CD4-positive, alpha-beta T cell (primary cell): ENCODE measurements at regions not wholly inside any gene's neighbourhood (a gene's known extent, or its start where the extent isn't known, plus 50 kb on each side); places are given as distances from the start of the nearest gene placed in this dataset.

ENCODE experiments used
- ATAC-seq: fragments of 200-7000 bp; cut with Tn5 transposase; one replicate; pipeline ENCODE4 v1.10.0; 2022; ENCODE audit warnings: mild to moderate bottlenecking; ENCODE audit not compliant: poor library complexity
- CTCF ChIA-PET: fragments of 350-600 bp; sonication (Branson Sonifier 250); formaldehyde crosslinking; loops from one replicate; lab custom pipeline; 2021; ENCODE audit warnings: antibody characterized with exemption, inconsistent platforms; lab: Charles Lee
- POLR2A ChIA-PET: fragments of 350-600 bp; sonication (Branson Sonifier 250); formaldehyde crosslinking; loops from one replicate; lab custom pipeline; 2021; ENCODE audit warnings: antibody characterized with exemption, inconsistent platforms; lab: Charles Lee
- DNase-seq, 14 experiments: peaks; one replicate each; pipeline ENCODE4 v3.0.0-alpha.2; 2013 to 2020; ENCODE audit warnings: mixed read lengths in 2 of 14
- H3K27ac ChIP-seq, 2 donors: one replicate each; pipeline versions ENCODE4 v1.5.1 to v1.7.0; 2013; ENCODE audit warnings: low read length in 2 of 2, low read depth in 1 of 2, mild to moderate bottlenecking in 1 of 2
- H3K27me3 ChIP-seq, 2 experiments: 1 replicate in 1 of 2; 2 replicates in 1 of 2; pipeline versions ENCODE4 v1.6.1 to v1.7.0; 2013; ENCODE audit warnings: low read length in 2 of 2, control low read depth in 1 of 2, mild to moderate bottlenecking in 1 of 2, moderate library complexity in 1 of 2; ENCODE audit not compliant: insufficient read depth in 2 of 2, control insufficient read depth in 1 of 2
- H3K36me3 ChIP-seq: one replicate; pipeline ENCODE4 v1.6.1; 2013; ENCODE audit warnings: low read length, control low read depth; ENCODE audit not compliant: insufficient read depth
- H3K4me1 ChIP-seq: one replicate; pipeline ENCODE4 v1.6.1; 2013; ENCODE audit warnings: low read length, control low read depth; ENCODE audit not compliant: insufficient read depth
- H3K4me3 ChIP-seq: one replicate; pipeline ENCODE4 v1.5.1; 2013; ENCODE audit warnings: mild to moderate bottlenecking, low read length, moderate library complexity
- H3K9me3 ChIP-seq, 2 experiments: 1 replicate in 1 of 2; 2 replicates in 1 of 2; pipeline versions ENCODE4 v1.6.1 to v1.7.0; 2013; ENCODE audit warnings: low read length in 2 of 2, mild to moderate bottlenecking in 2 of 2, control low read depth in 1 of 2, moderate library complexity in 1 of 2; ENCODE audit not compliant: control insufficient read depth in 1 of 2, insufficient read depth in 1 of 2
- H3K27ac Mint-ChIP-seq: one replicate; pipeline ENCODE4 v1.8.0; 2020; ENCODE audit warnings: mixed read lengths
- H3K27me3 Mint-ChIP-seq: one replicate; pipeline ENCODE4 v1.8.0; 2021; ENCODE audit warnings: mixed read lengths
- H3K36me3 Mint-ChIP-seq: one replicate; pipeline ENCODE4 v1.8.0; 2021; ENCODE audit warnings: low read depth, mixed read lengths
- H3K4me1 Mint-ChIP-seq: one replicate; pipeline ENCODE4 v1.8.0; 2021; ENCODE audit warnings: low read depth, mixed read lengths
- H3K4me3 Mint-ChIP-seq: one replicate; pipeline ENCODE4 v1.8.0; 2020; ENCODE audit warnings: mild to moderate bottlenecking, mixed read lengths
- H3K9me3 Mint-ChIP-seq: one replicate; pipeline ENCODE4 v1.8.0; 2020; ENCODE audit warnings: mixed read lengths
- CTCF ChIP-seq: fragments of 200-600 bp; IDR thresholded peaks from one replicate; pipeline ENCODE4 v1.8.0; 2022; ENCODE audit warnings: antibody characterized with exemption, mild to moderate bottlenecking
- intact Hi-C, 2 experiments: fragments of 100-400 bp; cut with DNase I in 1 of 2; cut with micrococcal nuclease in 1 of 2; formaldehyde crosslinking; loops; one replicate each; pipeline versions ENCODE4 v1.15.1 to v1.9.0; 2023 to 2025; cut with DNase I, micrococcal nuclease

- no peaks in the 10 kb centered on the region for H3K27me3 ChIP-seq
- H3K4me3 ChIP-seq, result no peak overlapping the region
- Mint-ChIP-seq H3K27me3 (no peaks in the 10 kb centered on the region), H3K4me1 (no peaks in the 10 kb centered on the region), H3K9me3 (no peaks in the 10 kb centered on the region), H3K36me3 (no peaks in the 10 kb centered on the region), H3K27ac (no peak overlapping the region), H3K4me3 (no peak overlapping the region)
- H3K4me1 ChIP-seq, result no peaks in the 10 kb centered on the region
- DNase-seq (no peak), ATAC-seq (no peak)
- no peak for TF ChIP-seq CTCF
- H3K36me3 ChIP-seq, result no peaks in the 10 kb centered on the region
- ChIA-PET CTCF (no interaction called here), POLR2A (no interaction called here)
- intact Hi-C loops, result no loop called here
- no peak overlapping the region for H3K27ac ChIP-seq
- peaks cover 0 to 71% of the 10 kb centered on the region in 2 experiments for H3K9me3 ChIP-seq
These were observed 260.3 kb upstream of the IRX1 start for GRCh38 chr5:3335301-3335700.

- no peak overlapping the region for H3K27ac Mint-ChIP-seq
- no peaks in the 10 kb centered on the region for H3K27me3 ChIP-seq
- H3K4me1 ChIP-seq, result no peaks in the 10 kb centered on the region
- no peak overlapping the region for H3K27ac ChIP-seq
- CTCF ChIA-PET, result no interaction called here
- H3K9me3 ChIP-seq, result peaks cover 0 to 69% of the 10 kb centered on the region in 2 experiments
- H3K9me3 Mint-ChIP-seq, result no peaks in the 10 kb centered on the region
- no peaks in the 10 kb centered on the region for H3K36me3 Mint-ChIP-seq
- DNase-seq (no peak), ATAC-seq (no peak)
- no peaks in the 10 kb centered on the region for H3K36me3 ChIP-seq
- POLR2A ChIA-PET, result no interaction called here
- H3K4me3 ChIP-seq, result no peak overlapping the region
- H3K4me1 Mint-ChIP-seq, result no peaks in the 10 kb centered on the region
- intact Hi-C loops, result no loop called here
- no peak for TF ChIP-seq CTCF
- H3K4me3 Mint-ChIP-seq, result no peak overlapping the region
- no peaks in the 10 kb centered on the region for H3K27me3 Mint-ChIP-seq
These were observed 261.8 kb upstream of the IRX1 start for GRCh38 chr5:3333836-3334235.

- H3K36me3 ChIP-seq, result no peaks in the 10 kb centered on the region
- intact Hi-C loops, result no loop called here
- DNase-seq (no peak), ATAC-seq (no peak)
- no peaks in the 10 kb centered on the region for H3K9me3 Mint-ChIP-seq
- no peaks in the 10 kb centered on the region for H3K27me3 ChIP-seq
- no peaks in the 10 kb centered on the region for H3K4me1 ChIP-seq
- no peaks in the 10 kb centered on the region for H3K27me3 Mint-ChIP-seq
- no peak overlapping the region for H3K4me3 Mint-ChIP-seq
- no peaks in the 10 kb centered on the region for H3K4me1 Mint-ChIP-seq
- H3K27ac Mint-ChIP-seq, result no peak overlapping the region
- H3K4me3 ChIP-seq, result no peak overlapping the region
- TF ChIP-seq CTCF, result no peak
- no peak overlapping the region for H3K27ac ChIP-seq
- ChIA-PET CTCF (no interaction called here), POLR2A (no interaction called here)
- H3K9me3 ChIP-seq, result peaks cover 0 to 65% of the 10 kb centered on the region in 2 experiments
- no peaks in the 10 kb centered on the region for H3K36me3 Mint-ChIP-seq
These were observed 262.5 kb upstream of the IRX1 start for GRCh38 chr5:3333105-3333504.
